CD4-positive, CD25-positive, alpha-beta regulatory T cell (primary cell): ENCODE measurements at regions not wholly inside any gene's neighbourhood (a gene's known extent, or its start where the extent isn't known, plus 50 kb on each side); places are given as distances from the start of the nearest gene placed in this dataset.

ENCODE experiments used
- ATAC-seq, 2 donors: fragments of 150-1000 bp; cut with Tn5 transposase; one replicate each; pipeline ENCODE4 v1.10.0; 2021; ENCODE audit warnings: low read depth in 2 of 2, moderate number of reproducible peaks in 2 of 2, moderate library complexity in 1 of 2
- DNase-seq, 3 donors: peaks; one replicate each; pipeline versions ENCODE4 v3.0.0 to v3.0.0-alpha.2; 2012 to 2022; ENCODE audit warnings: mixed read lengths in 1 of 3
- H3K27ac ChIP-seq: one replicate; pipeline ENCODE4 v1.7.0; 2013; ENCODE audit warnings: mild to moderate bottlenecking, low read length; ENCODE audit not compliant: insufficient read depth, poor library complexity, severe bottlenecking
- H3K27me3 ChIP-seq: one replicate; pipeline ENCODE4 v1.7.0; 2013; ENCODE audit warnings: low read length; ENCODE audit not compliant: control insufficient read depth, insufficient read depth
- H3K36me3 ChIP-seq: one replicate; pipeline ENCODE4 v1.7.0; 2013; ENCODE audit warnings: mild to moderate bottlenecking, low read length, moderate library complexity; ENCODE audit not compliant: control insufficient read depth, insufficient read depth
- H3K4me1 ChIP-seq: 2 replicates; pipeline ENCODE4 v1.7.0; 2013; ENCODE audit warnings: mild to moderate bottlenecking, low read length; ENCODE audit not compliant: insufficient read depth, control insufficient read depth, poor library complexity, severe bottlenecking
- H3K4me3 ChIP-seq: one replicate; pipeline ENCODE4 v1.7.0; 2013; ENCODE audit warnings: low read depth, mild to moderate bottlenecking, low read length, moderate library complexity
- H3K9me3 ChIP-seq, 2 experiments: 1 replicate in 1 of 2; 2 replicates in 1 of 2; pipeline ENCODE4 v1.7.0; 2013; ENCODE audit warnings: low read length in 2 of 2, mild to moderate bottlenecking in 1 of 2, moderate library complexity in 1 of 2; ENCODE audit not compliant: control insufficient read depth in 2 of 2
- H3K27ac Mint-ChIP-seq, 3 donors: one replicate each; pipeline ENCODE4 v1.8.0; 2020 to 2022; ENCODE audit warnings: mild to moderate bottlenecking in 3 of 3, mixed read lengths in 3 of 3, moderate library complexity in 2 of 3
- H3K27me3 Mint-ChIP-seq: one replicate; pipeline ENCODE4 v1.8.0; 2022; ENCODE audit warnings: mild to moderate bottlenecking, mixed read lengths
- H3K36me3 Mint-ChIP-seq: one replicate; pipeline ENCODE4 v1.8.0; 2020; ENCODE audit warnings: mixed read lengths
- H3K4me1 Mint-ChIP-seq, 4 donors: one replicate each; pipeline ENCODE4 v1.8.0; 2020 to 2022; ENCODE audit warnings: mixed read lengths in 4 of 4, mild to moderate bottlenecking in 1 of 4
- H3K4me3 Mint-ChIP-seq, 4 donors: one replicate each; pipeline ENCODE4 v1.8.0; 2020 to 2022; ENCODE audit warnings: mild to moderate bottlenecking in 4 of 4, mixed read lengths in 4 of 4, moderate library complexity in 3 of 4
- H3K9me3 Mint-ChIP-seq, 7 donors: one replicate each; pipeline ENCODE4 v1.8.0; 2020 to 2022; ENCODE audit warnings: mixed read lengths in 7 of 7, mild to moderate bottlenecking in 3 of 7, moderate library complexity in 2 of 7

- H3K9me3 ChIP-seq = no peaks in the 10 kb centered on the region
- H3K36me3 ChIP-seq = no peaks in the 10 kb centered on the region
- no peaks in the 10 kb centered on the region for H3K9me3 Mint-ChIP-seq
- no peaks in the 10 kb centered on the region for H3K4me1 Mint-ChIP-seq
- H3K4me1 ChIP-seq = no peaks in the 10 kb centered on the region
- H3K4me3 ChIP-seq = no peak overlapping the region
- no peak overlapping the region for H3K27ac ChIP-seq
- H3K36me3 Mint-ChIP-seq = no peaks in the 10 kb centered on the region
- H3K27ac Mint-ChIP-seq = no peak overlapping the region
- DNase-seq (no peak), ATAC-seq (no peak)
- H3K27me3 Mint-ChIP-seq = peaks cover under 1% of the 10 kb centered on the region
- peaks cover 4% of the 10 kb centered on the region for H3K27me3 ChIP-seq
- no peak overlapping the region for H3K4me3 Mint-ChIP-seq
These were observed 73.9 kb upstream of the FOXQ1 start for GRCh38 chr6:1238040-1238439.

- Histone ChIP-seq H3K4me1 (no peaks in the 10 kb centered on the region), H3K36me3 (no peaks in the 10 kb centered on the region), H3K27me3 (peaks cover 4% of the 10 kb centered on the region), H3K9me3 (no peaks in the 10 kb centered on the region), H3K27ac (no peak overlapping the region), H3K4me3 (no peak overlapping the region)
- no peak overlapping the region for H3K27ac Mint-ChIP-seq
- ATAC-seq (no peak), DNase-seq (no peak)
- H3K36me3 Mint-ChIP-seq = no peaks in the 10 kb centered on the region
- no peaks in the 10 kb centered on the region for H3K4me1 Mint-ChIP-seq
- H3K4me3 Mint-ChIP-seq = no peak overlapping the region
- H3K27me3 Mint-ChIP-seq = no peaks in the 10 kb centered on the region
- H3K9me3 Mint-ChIP-seq = no peaks in the 10 kb centered on the region
These were observed 74.3 kb upstream of the FOXQ1 start for GRCh38 chr6:1237636-1238035.

DNA sequence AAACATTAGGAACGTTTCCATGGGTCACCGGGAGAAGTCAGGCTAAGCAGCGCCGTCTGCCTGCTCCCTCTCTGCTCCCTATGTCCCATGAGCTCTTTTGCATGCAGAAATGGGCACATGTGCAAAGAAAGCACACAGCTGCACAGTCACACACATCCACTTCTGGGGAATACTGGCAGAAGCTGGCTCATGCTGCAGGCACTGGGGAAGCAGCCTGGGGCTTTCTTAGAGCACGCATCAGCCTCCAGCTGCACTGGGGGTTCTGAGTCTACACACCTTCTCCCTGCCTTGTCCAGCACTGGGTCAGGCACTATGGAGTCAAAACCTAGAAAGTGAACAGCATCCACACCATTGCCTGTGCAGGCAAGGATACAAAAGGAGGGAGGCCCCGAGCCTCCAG is 76.1 kb upstream of the FOXQ1 start:
- ATAC-seq (no peak), DNase-seq (no peak)
- no peak overlapping the region for H3K27ac Mint-ChIP-seq
- no peak overlapping the region for H3K4me3 Mint-ChIP-seq
- H3K4me3 ChIP-seq = no peak overlapping the region
- H3K4me1 Mint-ChIP-seq = no peaks in the 10 kb centered on the region
- H3K27me3 ChIP-seq = peaks cover 5% of the 10 kb centered on the region
- H3K4me1 ChIP-seq = no peaks in the 10 kb centered on the region
- no peaks in the 10 kb centered on the region for H3K36me3 Mint-ChIP-seq
- no peak overlapping the region for H3K27ac ChIP-seq
- no peaks in the 10 kb centered on the region for H3K27me3 Mint-ChIP-seq
- H3K36me3 ChIP-seq = no peaks in the 10 kb centered on the region
- H3K9me3 Mint-ChIP-seq = no peaks in the 10 kb centered on the region
- no peaks in the 10 kb centered on the region for H3K9me3 ChIP-seq

GRCh38 chr6:1233924-1234323 is 78.0 kb upstream of the FOXQ1 start:
- ATAC-seq (no peak), DNase-seq (no peak)
- Histone ChIP-seq H3K36me3 (no peaks in the 10 kb centered on the region), H3K27ac (no peak overlapping the region), H3K4me3 (no peak overlapping the region), H3K4me1 (no peaks in the 10 kb centered on the region), H3K9me3 (no peaks in the 10 kb centered on the region), H3K27me3 (peaks cover 1% of the 10 kb centered on the region)
- Mint-ChIP-seq H3K9me3 (no peaks in the 10 kb centered on the region), H3K27me3 (no peaks in the 10 kb centered on the region), H3K4me3 (no peak overlapping the region), H3K27ac (no peak overlapping the region), H3K36me3 (no peaks in the 10 kb centered on the region), H3K4me1 (no peaks in the 10 kb centered on the region)

GRCh38 chr6:1232578-1232977 is 79.3 kb upstream of the FOXQ1 start:
- Mint-ChIP-seq H3K27ac (no peak overlapping the region), H3K4me3 (no peak overlapping the region), H3K4me1 (no peaks in the 10 kb centered on the region), H3K9me3 (no peaks in the 10 kb centered on the region), H3K36me3 (no peaks in the 10 kb centered on the region), H3K27me3 (no peaks in the 10 kb centered on the region)
- H3K27me3 ChIP-seq = peaks cover 1% of the 10 kb centered on the region
- H3K4me3 ChIP-seq = no peak overlapping the region
- no peak overlapping the region for H3K27ac ChIP-seq
- ATAC-seq (no peak), DNase-seq (no peak)
- no peaks in the 10 kb centered on the region for H3K4me1 ChIP-seq
- H3K9me3 ChIP-seq = no peaks in the 10 kb centered on the region
- H3K36me3 ChIP-seq = no peaks in the 10 kb centered on the region

GRCh38 chr6:1231941-1232340 is 80.0 kb upstream of the FOXQ1 start:
- no peak overlapping the region for H3K27ac Mint-ChIP-seq
- H3K9me3 Mint-ChIP-seq = no peaks in the 10 kb centered on the region
- Histone ChIP-seq H3K36me3 (no peaks in the 10 kb centered on the region), H3K27ac (no peak overlapping the region), H3K27me3 (peaks cover 1% of the 10 kb centered on the region), H3K4me3 (no peak overlapping the region), H3K9me3 (no peaks in the 10 kb centered on the region), H3K4me1 (no peaks in the 10 kb centered on the region)
- ATAC-seq (no peak), DNase-seq (no peak)
- H3K4me1 Mint-ChIP-seq = no peaks in the 10 kb centered on the region
- no peaks in the 10 kb centered on the region for H3K27me3 Mint-ChIP-seq
- H3K36me3 Mint-ChIP-seq = no peaks in the 10 kb centered on the region
- H3K4me3 Mint-ChIP-seq = no peak overlapping the region

DNA sequence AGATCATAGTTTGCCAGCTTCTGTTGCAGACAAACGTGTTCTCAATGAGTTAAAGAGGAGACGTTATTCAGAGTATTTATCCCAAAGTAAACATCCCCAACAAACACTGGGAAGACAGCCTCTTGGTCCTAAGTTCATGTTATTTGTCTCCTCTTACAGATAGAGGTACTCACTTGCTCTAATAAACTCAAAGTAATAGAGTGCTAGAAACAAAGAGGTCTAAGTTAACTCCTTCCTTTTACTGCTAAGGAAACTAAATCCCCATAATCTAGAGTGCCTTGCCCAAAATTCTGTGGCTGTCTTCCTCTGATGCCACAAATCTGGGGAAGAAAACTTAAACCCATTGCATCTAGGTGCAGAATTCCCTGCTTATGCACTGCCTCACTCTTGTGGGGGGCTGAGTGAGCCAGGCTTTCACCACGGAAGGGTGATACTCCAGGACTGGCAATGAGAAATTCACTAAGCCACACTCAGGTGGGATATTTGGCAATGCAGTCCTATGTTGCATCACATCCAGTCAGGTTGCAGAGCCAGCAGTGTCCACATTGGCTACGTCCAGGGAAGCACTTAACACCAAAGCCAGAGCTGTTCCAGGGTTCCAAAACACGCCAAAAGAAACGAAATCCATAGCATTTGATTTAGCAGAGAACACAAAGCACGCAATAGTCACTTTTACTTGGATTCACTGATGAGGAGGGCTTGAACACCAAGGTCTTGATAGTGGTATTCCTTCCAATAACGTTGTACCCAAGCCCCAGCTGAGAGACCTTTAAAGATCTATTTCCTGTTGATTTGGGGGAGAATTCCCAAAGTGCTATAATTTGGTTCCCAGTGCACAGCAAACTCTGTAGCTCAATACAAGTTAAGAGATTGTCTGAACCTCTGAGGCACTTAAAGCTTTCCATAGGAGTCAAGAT is 81.0 kb upstream of the FOXQ1 start:
- Mint-ChIP-seq H3K4me1 (no peaks in the 10 kb centered on the region), H3K36me3 (no peaks in the 10 kb centered on the region), H3K27me3 (no peaks in the 10 kb centered on the region), H3K27ac (no peak overlapping the region), H3K4me3 (no peak overlapping the region), H3K9me3 (no peaks in the 10 kb centered on the region)
- H3K9me3 ChIP-seq = no peaks in the 10 kb centered on the region
- H3K4me3 ChIP-seq = no peak overlapping the region
- H3K27ac ChIP-seq = no peak overlapping the region
- DNase-seq (no peak), ATAC-seq (no peak)
- no peaks in the 10 kb centered on the region for H3K4me1 ChIP-seq
- H3K27me3 ChIP-seq = peaks cover 1% of the 10 kb centered on the region
- no peaks in the 10 kb centered on the region for H3K36me3 ChIP-seq

DNA sequence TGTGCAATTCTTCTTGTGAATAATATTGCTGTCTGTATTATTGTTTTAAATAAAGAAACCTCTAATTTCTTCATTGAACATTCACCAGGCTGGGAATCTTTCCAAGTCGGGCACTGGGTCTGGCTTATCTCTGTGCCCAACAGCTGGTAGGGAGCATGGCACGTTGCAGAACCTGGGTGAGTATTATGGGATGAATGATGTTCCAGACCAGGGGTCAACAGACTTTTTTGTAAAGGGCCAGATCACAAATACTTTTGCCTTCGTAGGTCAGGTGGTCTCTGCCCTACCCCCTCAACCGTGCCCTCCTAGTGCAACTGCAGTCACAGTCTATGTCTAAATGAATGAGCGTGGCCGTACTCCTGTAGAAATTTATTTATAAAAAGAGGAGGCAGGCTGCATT is 81.6 kb upstream of the FOXQ1 start:
- no peaks in the 10 kb centered on the region for H3K27me3 Mint-ChIP-seq
- H3K4me1 ChIP-seq = no peaks in the 10 kb centered on the region
- no peaks in the 10 kb centered on the region for H3K4me1 Mint-ChIP-seq
- no peak overlapping the region for H3K4me3 Mint-ChIP-seq
- no peak overlapping the region for H3K4me3 ChIP-seq
- H3K27ac ChIP-seq = no peak overlapping the region
- no peaks in the 10 kb centered on the region for H3K36me3 ChIP-seq
- H3K9me3 Mint-ChIP-seq = no peaks in the 10 kb centered on the region
- ATAC-seq (no peak), DNase-seq (no peak)
- H3K9me3 ChIP-seq = no peaks in the 10 kb centered on the region
- H3K27me3 ChIP-seq = peaks cover 1% of the 10 kb centered on the region
- H3K36me3 Mint-ChIP-seq = no peaks in the 10 kb centered on the region
- H3K27ac Mint-ChIP-seq = no peak overlapping the region
